Glutamatergic neuron (in vitro differentiated cells): ENCODE measurements at regions not wholly inside any gene's neighbourhood (a gene's known extent, or its start where the extent isn't known, plus 50 kb on each side); places are given as distances from the start of the nearest gene placed in this dataset.

Experiments
- DNase-seq: peaks from one replicate; pipeline ENCODE4 v3.0.0; 2022
- H3K27ac Mint-ChIP-seq: one replicate; pipeline ENCODE4 v1.8.0; 2020; ENCODE audit warnings: mild to moderate bottlenecking, mixed read lengths, inconsistent platforms; ENCODE audit not compliant: unreplicated experiment
- H3K27me3 Mint-ChIP-seq: one replicate; pipeline ENCODE4 v1.8.0; 2020; ENCODE audit warnings: mild to moderate bottlenecking, moderate library complexity, mixed read lengths, inconsistent platforms; ENCODE audit not compliant: unreplicated experiment
- H3K36me3 Mint-ChIP-seq: one replicate; pipeline ENCODE4 v1.8.0; 2020; ENCODE audit warnings: mild to moderate bottlenecking, mixed read lengths, inconsistent platforms; ENCODE audit not compliant: unreplicated experiment
- H3K4me1 Mint-ChIP-seq: one replicate; pipeline ENCODE4 v1.8.0; 2020; ENCODE audit warnings: mild to moderate bottlenecking, low read depth, mixed read lengths, inconsistent platforms; ENCODE audit not compliant: unreplicated experiment
- H3K4me3 Mint-ChIP-seq: one replicate; pipeline ENCODE4 v1.8.0; 2020; ENCODE audit warnings: mild to moderate bottlenecking, mixed read lengths, inconsistent platforms; ENCODE audit not compliant: unreplicated experiment
- H3K9me3 Mint-ChIP-seq: one replicate; pipeline ENCODE4 v1.8.0; 2020; ENCODE audit warnings: mild to moderate bottlenecking, moderate library complexity, mixed read lengths, inconsistent platforms; ENCODE audit not compliant: unreplicated experiment
- CTCF ChIP-seq: fragments of 200-600 bp; sonication (generic); IDR thresholded peaks from one replicate; pipeline ENCODE4 v1.5.0; 2021; ENCODE audit not compliant: partially characterized antibody, unreplicated experiment

- Mint-ChIP-seq H3K4me3 (no peak overlapping the region), H3K9me3 (no peaks in the 10 kb centered on the region), H3K27ac (no peak overlapping the region)
These were observed 125.9 kb downstream of the RCN1 start for GRCh38 chr11:32216749-32217148.

GRCh38 chr11:32219320-32219719 is 128.4 kb downstream of the RCN1 start:
- H3K9me3 Mint-ChIP-seq = no peaks in the 10 kb centered on the region
- H3K27ac Mint-ChIP-seq = no peak overlapping the region
- no peak for DNase-seq
- H3K4me1 Mint-ChIP-seq = no peaks in the 10 kb centered on the region
- H3K36me3 Mint-ChIP-seq = no peaks in the 10 kb centered on the region
- no peak overlapping the region for H3K4me3 Mint-ChIP-seq
- no peak for TF ChIP-seq CTCF
- no peaks in the 10 kb centered on the region for H3K27me3 Mint-ChIP-seq

More at GRCh38 chr11:32216749-32217148, 125.9 kb downstream of the RCN1 start:
- no peak for DNase-seq
- no peak for TF ChIP-seq CTCF
- Mint-ChIP-seq H3K27me3 (no peaks in the 10 kb centered on the region), H3K36me3 (no peaks in the 10 kb centered on the region), H3K4me1 (no peaks in the 10 kb centered on the region)

- DNase-seq = no peak
- Mint-ChIP-seq H3K36me3 (no peaks in the 10 kb centered on the region), H3K27me3 (no peaks in the 10 kb centered on the region), H3K27ac (no peak overlapping the region), H3K4me1 (peaks cover 2% of the 10 kb centered on the region), H3K4me3 (no peak overlapping the region), H3K9me3 (peaks cover 5% of the 10 kb centered on the region)
- no peak for TF ChIP-seq CTCF
These were observed 130.7 kb downstream of the RCN1 start for GRCh38 chr11:32221476-32222032.

- Mint-ChIP-seq H3K4me3 (no peak overlapping the region), H3K4me1 (peaks cover 6% of the 10 kb centered on the region), H3K27ac (peak overlapping the region; percentile 5), H3K36me3 (no peaks in the 10 kb centered on the region), H3K27me3 (no peaks in the 10 kb centered on the region), H3K9me3 (peaks cover 7% of the 10 kb centered on the region)
- TF ChIP-seq CTCF = no peak
- no peak for DNase-seq
These were observed 133.7 kb downstream of the RCN1 start for GRCh38 chr11:32224580-32224979.

GRCh38 chr11:32225571-32226285 is 134.9 kb downstream of the RCN1 start:
- peaks cover 9% of the 10 kb centered on the region for H3K4me1 Mint-ChIP-seq
- H3K36me3 Mint-ChIP-seq = no peaks in the 10 kb centered on the region
- no peak for DNase-seq
- no peak for TF ChIP-seq CTCF
- H3K4me3 Mint-ChIP-seq = no peak overlapping the region
- peaks cover 7% of the 10 kb centered on the region for H3K9me3 Mint-ChIP-seq
- H3K27ac Mint-ChIP-seq = no peak overlapping the region
- H3K27me3 Mint-ChIP-seq = no peaks in the 10 kb centered on the region
